Astrocyte (in vitro differentiated cells and primary cell): ENCODE measurements at regions not wholly inside any gene's neighbourhood (a gene's known extent, or its start where the extent isn't known, plus 50 kb on each side); places are given as distances from the start of the nearest gene placed in this dataset.

Source experiments
- EZH2 ChIP-seq: IDR thresholded peaks from 2 replicates; pipeline ENCODE4 v1.6.1; 2012; ENCODE audit warnings: mild to moderate bottlenecking, low read length, inconsistent platforms; ENCODE audit not compliant: insufficient read depth
- TF ChIP-seq, protein P1 (sequence below): IDR thresholded peaks from 2 replicates; pipeline ENCODE4 v1.5.1; 2011; ENCODE audit warnings: low read depth, mild to moderate bottlenecking, inconsistent platforms, low read length, moderate library complexity; ENCODE audit not compliant: insufficient read depth

DNA sequence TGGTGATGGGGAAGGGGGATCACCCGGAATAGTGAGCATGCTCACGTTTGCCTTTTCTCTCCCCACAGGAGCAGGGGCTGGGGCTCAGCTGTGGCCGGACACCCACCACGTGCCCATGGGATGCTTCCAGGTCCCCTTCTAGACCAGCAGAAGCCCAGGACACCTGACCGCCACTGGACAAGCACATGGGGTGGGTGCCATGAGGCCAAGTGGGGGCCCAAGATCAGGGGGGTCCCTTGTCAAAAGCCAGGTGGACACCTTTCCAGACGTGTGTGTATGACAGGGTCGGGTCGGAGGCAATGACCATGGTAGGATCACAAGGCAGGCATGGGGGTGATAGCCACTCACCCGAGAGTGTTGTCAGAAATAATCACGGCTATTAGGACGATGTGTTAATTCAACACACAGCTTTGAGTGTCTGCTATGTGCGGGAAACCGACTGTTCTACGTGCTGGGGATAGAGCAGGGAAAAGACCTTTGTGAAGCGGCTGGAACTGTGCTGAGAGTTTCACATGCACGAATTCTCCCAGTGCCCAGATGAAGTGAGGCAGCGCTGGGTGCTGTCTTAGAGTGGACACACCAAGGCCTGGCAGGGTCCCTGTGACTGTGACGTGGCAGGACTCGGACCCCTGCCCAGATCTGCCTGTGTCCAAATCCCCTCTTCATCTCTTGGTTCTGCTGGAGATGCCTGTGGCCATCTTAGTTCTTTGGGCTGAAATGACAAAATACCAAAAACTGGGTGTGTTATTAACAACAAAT is 244.7 kb downstream of the NDUFA10 start:
- TF ChIP-seq EZH2, result no peak
- TF ChIP-seq, protein P1, sequence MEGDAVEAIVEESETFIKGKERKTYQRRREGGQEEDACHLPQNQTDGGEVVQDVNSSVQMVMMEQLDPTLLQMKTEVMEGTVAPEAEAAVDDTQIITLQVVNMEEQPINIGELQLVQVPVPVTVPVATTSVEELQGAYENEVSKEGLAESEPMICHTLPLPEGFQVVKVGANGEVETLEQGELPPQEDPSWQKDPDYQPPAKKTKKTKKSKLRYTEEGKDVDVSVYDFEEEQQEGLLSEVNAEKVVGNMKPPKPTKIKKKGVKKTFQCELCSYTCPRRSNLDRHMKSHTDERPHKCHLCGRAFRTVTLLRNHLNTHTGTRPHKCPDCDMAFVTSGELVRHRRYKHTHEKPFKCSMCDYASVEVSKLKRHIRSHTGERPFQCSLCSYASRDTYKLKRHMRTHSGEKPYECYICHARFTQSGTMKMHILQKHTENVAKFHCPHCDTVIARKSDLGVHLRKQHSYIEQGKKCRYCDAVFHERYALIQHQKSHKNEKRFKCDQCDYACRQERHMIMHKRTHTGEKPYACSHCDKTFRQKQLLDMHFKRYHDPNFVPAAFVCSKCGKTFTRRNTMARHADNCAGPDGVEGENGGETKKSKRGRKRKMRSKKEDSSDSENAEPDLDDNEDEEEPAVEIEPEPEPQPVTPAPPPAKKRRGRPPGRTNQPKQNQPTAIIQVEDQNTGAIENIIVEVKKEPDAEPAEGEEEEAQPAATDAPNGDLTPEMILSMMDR, result no peak
